NCI-H345 (cell line): ENCODE measurements at regions not wholly inside any gene's neighbourhood (a gene's known extent, or its start where the extent isn't known, plus 50 kb on each side); places are given as distances from the start of the nearest gene placed in this dataset.

Experiments used
- DNase-seq: peaks from one replicate; lab custom pipeline; 2025; lab: John Stamatoyannopoulos, UW

- no peak for DNase-seq
Measured at GRCh38 chr5:143561219-143561618, 157.7 kb upstream of the NR3C1 start.

- DNase-seq, result no peak
Measured at GRCh38 chr5:143560378-143560777, 156.9 kb upstream of the NR3C1 start.

GRCh38 chr5:143559586-143560109 is 156.2 kb upstream of the NR3C1 start:
- DNase-seq, result no peak

- DNase-seq, result no peak
Measured at GRCh38 chr5:143558048-143558447, 154.6 kb upstream of the NR3C1 start.

- peak; percentile 4 for DNase-seq
Measured at GRCh38 chr5:143557061-143557818, 153.8 kb upstream of the NR3C1 start.

- DNase-seq, result no peak
Measured at GRCh38 chr5:143554918-143555477, 151.5 kb upstream of the NR3C1 start.

GRCh38 chr5:143554187-143554717 is 150.8 kb upstream of the NR3C1 start:
- no peak for DNase-seq

GRCh38 chr5:143552680-143553079 is 149.2 kb upstream of the NR3C1 start:
- no peak for DNase-seq

GRCh38 chr5:143551820-143552251 is 148.3 kb upstream of the NR3C1 start:
- no peak for DNase-seq

- no peak for DNase-seq
Measured at GRCh38 chr5:143550986-143551630, 147.6 kb upstream of the NR3C1 start.

GRCh38 chr5:143547342-143547741 is 143.9 kb upstream of the NR3C1 start:
- no peak for DNase-seq

GRCh38 chr5:143546394-143546793 is 142.9 kb upstream of the NR3C1 start:
- no peak for DNase-seq

GRCh38 chr5:143544606-143545005 is 141.1 kb upstream of the NR3C1 start:
- no peak for DNase-seq

GRCh38 chr5:143543358-143544255 is 140.1 kb upstream of the NR3C1 start:
- no peak for DNase-seq

- DNase-seq, result no peak
Measured at GRCh38 chr5:143542798-143543144, 139.3 kb upstream of the NR3C1 start.

- no peak for DNase-seq
Measured at GRCh38 chr5:143541943-143542797, 138.7 kb upstream of the NR3C1 start.

- no peak for DNase-seq
Measured at GRCh38 chr5:143539742-143540141, 136.3 kb upstream of the NR3C1 start.

GRCh38 chr5:143537056-143537455 is 133.6 kb upstream of the NR3C1 start:
- no peak for DNase-seq

- DNase-seq, result no peak
Measured at GRCh38 chr5:143536364-143536763, 132.9 kb upstream of the NR3C1 start.

- DNase-seq, result no peak
Measured at GRCh38 chr5:143534761-143535154, 131.3 kb upstream of the NR3C1 start.
